HL-60 (cell line): ENCODE measurements at regions not wholly inside any gene's neighbourhood (a gene's known extent, or its start where the extent isn't known, plus 50 kb on each side); places are given as distances from the start of the nearest gene placed in this dataset.

ENCODE experiments used
- DNase-seq, 2 experiments: peaks; one replicate each; pipeline ENCODE4 v3.0.0-alpha.2; 2010 to 2020; ENCODE audit warnings: low read depth in 1 of 2, low spot score in 1 of 2
- H3K27ac ChIP-seq: fragments of 250-450 bp; sonication (Bioruptor Pico); replicated peaks from 2 replicates; pipeline ENCODE4 v1.5.1; 2020; ENCODE audit warnings: mild to moderate bottlenecking, moderate library complexity
- H3K27me3 ChIP-seq: fragments of 250-450 bp; sonication (Bioruptor Pico); 2 replicates; pipeline ENCODE4 v1.5.1; 2021; ENCODE audit warnings: mild to moderate bottlenecking, moderate library complexity; ENCODE audit not compliant: insufficient read depth, poor library complexity, severe bottlenecking
- H3K4me3 ChIP-seq: replicated peaks from 2 replicates; pipeline ENCODE4 v1.5.1; 2011; ENCODE audit warnings: mild to moderate bottlenecking, control low read depth, low read length; ENCODE audit not compliant: insufficient read depth
- CTCF ChIP-seq: IDR thresholded peaks from one replicate; pipeline ENCODE4 v1.5.1; 2011; ENCODE audit warnings: low read length, control low read depth, inconsistent platforms; ENCODE audit not compliant: insufficient read depth
- GABPA ChIP-seq: IDR thresholded peaks from 2 replicates; pipeline ENCODE4 v1.6.1; 2012; ENCODE audit warnings: low read depth
- POLR2AphosphoS5 ChIP-seq: IDR thresholded peaks from 2 replicates; pipeline ENCODE4 v1.6.1; 2012; ENCODE audit warnings: low read depth
- REST ChIP-seq: IDR thresholded peaks from 2 replicates; pipeline ENCODE4 v1.6.1; 2012; ENCODE audit warnings: low read depth; ENCODE audit not compliant: insufficient replicate concordance
- SPI1 ChIP-seq: IDR thresholded peaks from 2 replicates; pipeline ENCODE4 v1.6.1; 2012; ENCODE audit warnings: low read depth, mild to moderate bottlenecking, borderline replicate concordance

GRCh38 chr1:112140743-112141142 lies 151.3 kb upstream of the KCND3 start:
- DNase-seq, result no peak
- no peak overlapping the region for H3K4me3 ChIP-seq
- no peaks in the 10 kb centered on the region for H3K27me3 ChIP-seq

GRCh38 chr1:112141301-112141700 lies 151.8 kb upstream of the KCND3 start:
- Histone ChIP-seq H3K27ac (no peak overlapping the region), H3K27me3 (no peaks in the 10 kb centered on the region)

More at GRCh38 chr1:112140743-112141142, 151.3 kb upstream of the KCND3 start:
- TF ChIP-seq GABPA (no peak), REST (no peak), CTCF (no peak), SPI1 (no peak), POLR2AphosphoS5 (no peak)
- no peak overlapping the region for H3K27ac ChIP-seq

GRCh38 chr1:112141923-112142322 lies 152.5 kb upstream of the KCND3 start:
- no peak for DNase-seq
- H3K4me3 ChIP-seq, result no peak overlapping the region
- no peak overlapping the region for H3K27ac ChIP-seq
- H3K27me3 ChIP-seq, result no peaks in the 10 kb centered on the region
- TF ChIP-seq SPI1 (no peak), CTCF (no peak), POLR2AphosphoS5 (no peak), REST (no peak), GABPA (no peak)

More at GRCh38 chr1:112141301-112141700, 151.8 kb upstream of the KCND3 start:
- TF ChIP-seq REST (no peak), CTCF (no peak), GABPA (no peak), POLR2AphosphoS5 (no peak), SPI1 (no peak)
- no peak overlapping the region for H3K4me3 ChIP-seq
- no peak for DNase-seq
